ENCODE measurements at regions not wholly inside any gene's neighbourhood (a gene's known extent, or its start where the extent isn't known, plus 50 kb on each side); places are given as distances from the start of the nearest gene placed in this dataset.

DNA sequence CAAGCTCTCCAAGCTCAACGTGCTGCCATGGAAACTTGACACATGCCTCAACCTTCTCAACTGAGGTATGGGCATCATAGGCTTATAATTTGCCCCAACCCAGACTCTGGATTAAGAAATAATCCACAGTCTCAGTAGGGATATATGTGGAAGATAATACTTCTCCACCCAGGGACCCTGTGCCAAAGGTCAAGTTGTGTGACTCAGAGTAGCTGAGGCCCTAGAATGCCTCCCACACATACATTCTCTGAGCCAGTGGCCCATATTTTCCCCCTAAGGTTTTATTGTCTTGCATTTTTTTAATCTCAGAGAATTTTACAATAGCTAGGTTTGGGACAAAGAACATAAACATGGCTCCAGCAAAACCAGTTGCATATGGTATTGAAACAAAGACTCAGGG, 283.1 kb downstream of the IDS start:
- Histone ChIP-seq H3K9ac (ENCODE audit: low read depth in 2 of 2, low read length in 2 of 2) (no peak overlapping the region), H3K9me3 (no peaks in the 10 kb centered on the region), H3K27me3 (no peaks in the 10 kb centered on the region), H3K27ac (no peak overlapping the region), H3K4me1 (no peaks in the 10 kb centered on the region), H3K36me3 (no peaks in the 10 kb centered on the region), H3K4me3 (no peak overlapping the region)
- TF ChIP-seq, protein P1, sequence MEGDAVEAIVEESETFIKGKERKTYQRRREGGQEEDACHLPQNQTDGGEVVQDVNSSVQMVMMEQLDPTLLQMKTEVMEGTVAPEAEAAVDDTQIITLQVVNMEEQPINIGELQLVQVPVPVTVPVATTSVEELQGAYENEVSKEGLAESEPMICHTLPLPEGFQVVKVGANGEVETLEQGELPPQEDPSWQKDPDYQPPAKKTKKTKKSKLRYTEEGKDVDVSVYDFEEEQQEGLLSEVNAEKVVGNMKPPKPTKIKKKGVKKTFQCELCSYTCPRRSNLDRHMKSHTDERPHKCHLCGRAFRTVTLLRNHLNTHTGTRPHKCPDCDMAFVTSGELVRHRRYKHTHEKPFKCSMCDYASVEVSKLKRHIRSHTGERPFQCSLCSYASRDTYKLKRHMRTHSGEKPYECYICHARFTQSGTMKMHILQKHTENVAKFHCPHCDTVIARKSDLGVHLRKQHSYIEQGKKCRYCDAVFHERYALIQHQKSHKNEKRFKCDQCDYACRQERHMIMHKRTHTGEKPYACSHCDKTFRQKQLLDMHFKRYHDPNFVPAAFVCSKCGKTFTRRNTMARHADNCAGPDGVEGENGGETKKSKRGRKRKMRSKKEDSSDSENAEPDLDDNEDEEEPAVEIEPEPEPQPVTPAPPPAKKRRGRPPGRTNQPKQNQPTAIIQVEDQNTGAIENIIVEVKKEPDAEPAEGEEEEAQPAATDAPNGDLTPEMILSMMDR (IDR thresholded peaks at IDR 0.05) = no peak
- intact Hi-C loops (cut with DNase I) = no loop called here
- no peak for DNase-seq

DNA sequence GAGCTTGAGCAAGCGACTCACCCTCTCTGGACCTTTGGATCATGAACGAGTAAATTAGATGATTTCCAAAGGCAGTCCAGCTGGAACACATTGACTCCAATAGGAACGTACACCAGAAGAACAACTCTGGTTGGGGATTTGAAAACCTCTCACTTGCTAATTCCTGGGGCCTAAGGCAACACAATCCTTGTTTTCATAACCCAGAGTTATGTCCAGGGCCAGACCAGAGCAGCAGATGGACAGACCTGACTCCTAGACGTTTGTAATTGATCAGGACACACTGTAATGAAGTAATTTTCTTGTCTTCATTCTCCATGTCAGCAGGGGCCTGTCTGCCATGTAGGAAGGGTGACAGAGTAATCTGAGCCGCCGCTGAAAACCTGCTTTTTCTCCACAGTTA, 283.9 kb downstream of the IDS start:
- Histone ChIP-seq H3K27me3 (no peaks in the 10 kb centered on the region), H3K9ac (ENCODE audit: low read depth in 2 of 2, low read length in 2 of 2) (no peak overlapping the region), H3K4me1 (no peaks in the 10 kb centered on the region), H3K36me3 (no peaks in the 10 kb centered on the region), H3K27ac (no peak overlapping the region), H3K9me3 (no peaks in the 10 kb centered on the region), H3K4me3 (no peak overlapping the region)
- intact Hi-C loops (cut with DNase I) = no loop called here
- DNase-seq = no peak
- TF ChIP-seq, protein P1 (IDR thresholded peaks at IDR 0.05) = no peak

DNA sequence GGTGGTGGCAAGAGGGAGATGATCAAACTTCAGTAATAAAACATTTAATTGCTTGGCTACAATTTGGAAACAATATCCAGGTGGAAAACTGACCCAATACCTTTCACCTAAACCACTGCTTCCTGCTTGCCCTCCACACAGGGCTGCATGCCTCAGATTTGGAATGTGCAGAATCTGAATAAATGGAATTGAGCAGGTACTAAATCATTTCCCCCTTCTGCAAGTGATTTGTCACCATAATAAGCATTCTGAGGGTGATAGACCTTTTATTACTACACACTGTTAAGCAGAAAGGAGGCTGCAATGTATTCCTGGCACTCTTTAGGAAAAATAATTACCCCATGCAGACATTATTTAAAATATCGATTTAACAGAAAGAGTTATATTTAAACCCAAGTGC, 291.8 kb downstream of the IDS start:
- Histone ChIP-seq H3K27me3 (no peaks in the 10 kb centered on the region), H3K4me3 (no peak overlapping the region), H3K36me3 (no peaks in the 10 kb centered on the region), H3K9me3 (no peaks in the 10 kb centered on the region), H3K27ac (no peak overlapping the region), H3K9ac (ENCODE audit: low read depth in 2 of 2, low read length in 2 of 2) (no peak overlapping the region), H3K4me1 (no peaks in the 10 kb centered on the region)
- TF ChIP-seq, protein P1 (IDR thresholded peaks at IDR 0.05) = no peak
- intact Hi-C loops (cut with DNase I) = no loop called here
- no peak for DNase-seq

DNA sequence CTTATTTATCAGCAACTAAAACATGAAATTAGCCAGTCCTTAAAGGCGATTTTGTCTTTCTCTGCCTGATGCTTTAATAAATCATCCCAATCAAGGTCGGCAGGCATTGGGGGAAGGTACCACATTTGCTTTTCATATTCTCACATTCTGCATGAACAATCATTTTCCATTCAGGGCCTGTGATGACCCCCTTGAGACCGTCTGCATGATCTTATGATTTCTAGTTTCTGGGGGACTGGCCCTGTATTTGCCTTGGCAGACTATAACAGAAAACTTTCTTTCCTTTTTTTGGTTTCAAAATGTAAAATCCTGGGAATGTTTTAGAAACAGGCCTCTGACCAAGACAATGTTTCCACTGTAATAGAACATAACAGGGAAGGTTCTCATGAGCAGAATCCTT, 296.8 kb downstream of the IDS start:
- TF ChIP-seq, protein P1 (IDR thresholded peaks at IDR 0.05) = no peak
- no peak overlapping the region for H3K27ac ChIP-seq
- H3K27me3 ChIP-seq = no peaks in the 10 kb centered on the region
- DNase-seq = no peak
- no peak overlapping the region for H3K9ac ChIP-seq (ENCODE audit: low read depth in 2 of 2, low read length in 2 of 2)
- H3K4me3 ChIP-seq = no peak overlapping the region
- H3K4me1 ChIP-seq = no peaks in the 10 kb centered on the region
- H3K9me3 ChIP-seq = no peaks in the 10 kb centered on the region
- intact Hi-C loops (cut with DNase I) = no loop called here
- no peaks in the 10 kb centered on the region for H3K36me3 ChIP-seq

DNA sequence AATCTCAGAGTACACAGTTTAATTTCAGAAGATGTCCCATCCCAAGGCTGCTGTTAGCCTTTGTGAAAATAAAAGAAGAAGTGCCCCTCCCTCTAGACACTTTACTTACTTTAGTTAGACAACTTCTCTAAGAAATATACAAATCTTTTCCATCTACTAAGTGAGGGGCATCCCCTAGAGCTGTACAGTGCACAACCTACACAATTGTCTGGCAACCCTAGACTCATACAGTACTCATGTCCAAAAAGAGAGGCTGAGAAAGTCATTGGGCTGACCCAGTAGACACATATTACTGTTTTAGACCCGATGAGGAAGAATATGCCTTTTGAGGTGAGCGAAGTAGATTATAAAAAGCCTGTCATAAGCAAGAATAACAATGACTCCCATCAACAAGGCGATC, 297.6 kb downstream of the IDS start:
- Histone ChIP-seq H3K36me3 (no peaks in the 10 kb centered on the region), H3K9me3 (no peaks in the 10 kb centered on the region), H3K4me3 (no peak overlapping the region), H3K27ac (no peak overlapping the region), H3K4me1 (no peaks in the 10 kb centered on the region), H3K27me3 (no peaks in the 10 kb centered on the region), H3K9ac (ENCODE audit: low read depth in 2 of 2, low read length in 2 of 2) (no peak overlapping the region)
- intact Hi-C loops (cut with DNase I) = no loop called here
- TF ChIP-seq, protein P1 (IDR thresholded peaks at IDR 0.05) = no peak
- DNase-seq = no peak

DNA sequence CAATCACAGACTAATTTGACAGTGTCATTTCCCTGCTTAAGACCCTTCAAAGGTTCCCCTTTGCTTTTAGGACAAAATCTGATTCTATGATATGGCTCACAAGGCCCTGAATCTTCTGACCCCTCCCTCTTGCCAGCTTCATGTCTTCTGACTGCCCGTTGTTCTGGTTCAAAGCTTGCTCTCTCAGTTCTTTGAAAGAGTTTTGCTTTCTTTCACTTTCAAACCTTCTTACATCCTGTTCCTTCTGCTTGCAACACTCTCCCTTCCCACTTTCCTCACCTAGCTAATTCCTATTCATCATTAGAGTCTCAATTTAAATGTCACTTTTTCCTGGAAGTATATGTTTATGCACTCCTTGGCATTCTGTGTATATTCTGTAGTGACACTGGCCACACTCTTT, 299.2 kb downstream of the IDS start:
- Histone ChIP-seq H3K9ac (ENCODE audit: low read depth in 2 of 2, low read length in 2 of 2) (no peak overlapping the region), H3K9me3 (no peaks in the 10 kb centered on the region), H3K4me1 (no peaks in the 10 kb centered on the region), H3K36me3 (no peaks in the 10 kb centered on the region), H3K27ac (no peak overlapping the region), H3K27me3 (no peaks in the 10 kb centered on the region), H3K4me3 (no peak overlapping the region)
- TF ChIP-seq, protein P1 (IDR thresholded peaks at IDR 0.05) = no peak
- no peak for DNase-seq
- intact Hi-C loops (cut with DNase I) = no loop called here
